HepG2 (cell line): ENCODE measurements at regions not wholly inside any gene's neighbourhood (a gene's known extent, or its start where the extent isn't known, plus 50 kb on each side); places are given as distances from the start of the nearest gene placed in this dataset.

Experiments used
- DMAP1 ChIP-seq: IDR thresholded peaks from 2 replicates; pipeline ENCODE4 v1.6.1; 2016
- FOXK2 ChIP-seq: fragments of 450-650 bp; IDR thresholded peaks from 2 replicates; pipeline ENCODE4 v1.6.1; 2016
- FOXO1 ChIP-seq: sonication (generic); formaldehyde crosslinking; IDR thresholded peaks from 2 replicates; pipeline ENCODE4 v1.4.0; 2020; ENCODE audit warnings: missing genetic modification reagents
- KDM2A ChIP-seq: sonication (generic); formaldehyde crosslinking; IDR thresholded peaks from 2 replicates; pipeline ENCODE4 v1.4.0; 2020; ENCODE audit warnings: low read depth, missing genetic modification reagents, borderline replicate concordance
- MATR3 ChIP-seq: sonication (generic); formaldehyde crosslinking; IDR thresholded peaks from 2 replicates; pipeline ENCODE4 v1.4.0; 2020; ENCODE audit warnings: missing genetic modification reagents
- MED1 ChIP-seq: sonication (generic); formaldehyde crosslinking; IDR thresholded peaks from 2 replicates; pipeline ENCODE4 v1.4.0; 2020; ENCODE audit warnings: missing genetic modification reagents
- MXD4 ChIP-seq: IDR thresholded peaks from 2 replicates; pipeline ENCODE4 v1.6.1; 2016; ENCODE audit warnings: mild to moderate bottlenecking, missing biosample characterization, missing genetic modification reagents
- NR3C1 ChIP-seq: sonication (generic); formaldehyde crosslinking; IDR thresholded peaks from 2 replicates; pipeline ENCODE4 v1.4.0; 2020; ENCODE audit warnings: missing genetic modification reagents
- RFX5 ChIP-seq: IDR thresholded peaks from 2 replicates; pipeline ENCODE4 v1.6.1; 2011; ENCODE audit warnings: low read depth, low read length, improper control_type of control experiment
- RFXAP ChIP-seq: sonication (generic); formaldehyde crosslinking; IDR thresholded peaks from 2 replicates; pipeline ENCODE4 v1.4.0; 2020; ENCODE audit warnings: missing genetic modification reagents, borderline replicate concordance
- SAFB2 ChIP-seq: sonication (generic); formaldehyde crosslinking; IDR thresholded peaks from 2 replicates; pipeline ENCODE4 v1.5.1; 2020; ENCODE audit warnings: missing genetic modification reagents, low read depth, mild to moderate bottlenecking, borderline replicate concordance
- SMAD1 ChIP-seq: sonication (generic); formaldehyde crosslinking; IDR thresholded peaks from 2 replicates; pipeline ENCODE4 v1.4.0; 2020; ENCODE audit warnings: missing genetic modification reagents, low read depth, mild to moderate bottlenecking, borderline replicate concordance
- SRSF1 ChIP-seq: fragments of 200-400 bp; formaldehyde crosslinking; optimal IDR thresholded peaks from 2 replicates; pipeline ENCODE3; 2017; ENCODE audit warnings: mild to moderate bottlenecking, low read depth, low read length, moderate library complexity
- TCF12 ChIP-seq, 2 experiments: fragments of 450-650 bp in 1 of 2; sonication (generic) in 1 of 2; formaldehyde crosslinking in 1 of 2; IDR thresholded peaks; 2 replicates each; pipeline versions ENCODE4 v1.6.1 to v1.8.0; 2017 to 2022; ENCODE audit warnings: antibody characterized with exemption in 1 of 2, mild to moderate bottlenecking in 1 of 2, missing genetic modification reagents in 1 of 2, moderate library complexity in 1 of 2
- TMF1 ChIP-seq: sonication (generic); formaldehyde crosslinking; IDR thresholded peaks from 2 replicates; pipeline ENCODE4 v1.8.1; 2022; ENCODE audit warnings: low read depth, missing genetic modification reagents
- ZMAT3 ChIP-seq: sonication (generic); formaldehyde crosslinking; conservative IDR thresholded peaks from 2 replicates; pipeline ENCODE4 v1.7.0; 2021; ENCODE audit warnings: missing genetic modification reagents
- ZNF10 ChIP-seq: sonication (generic); formaldehyde crosslinking; IDR thresholded peaks from 2 replicates; pipeline ENCODE4 v1.4.0; 2020; ENCODE audit warnings: mild to moderate bottlenecking, low read depth, missing genetic modification reagents, borderline replicate concordance
- ZNF326 ChIP-seq: sonication (generic); formaldehyde crosslinking; IDR thresholded peaks from 2 replicates; pipeline ENCODE4 v1.4.0; 2020; ENCODE audit warnings: missing genetic modification reagents, borderline replicate concordance
- ZNF331 ChIP-seq: sonication (generic); formaldehyde crosslinking; IDR thresholded peaks from 2 replicates; pipeline ENCODE4 v1.4.0; 2020; ENCODE audit warnings: missing genetic modification reagents
- ZNF367 ChIP-seq: sonication (generic); formaldehyde crosslinking; IDR thresholded peaks from 2 replicates; pipeline ENCODE4 v1.4.0; 2020; ENCODE audit warnings: missing genetic modification reagents, borderline replicate concordance
- ZNF619 ChIP-seq: sonication (generic); formaldehyde crosslinking; IDR thresholded peaks from 2 replicates; pipeline ENCODE4 v1.4.0; 2020; ENCODE audit warnings: mild to moderate bottlenecking, missing genetic modification reagents
- ZNF660 ChIP-seq: sonication (generic); formaldehyde crosslinking; IDR thresholded peaks from 2 replicates; pipeline ENCODE4 v1.5.1; 2020; ENCODE audit warnings: mild to moderate bottlenecking, low read depth, missing genetic modification reagents, borderline replicate concordance
- ZNF747 ChIP-seq: sonication (generic); formaldehyde crosslinking; IDR thresholded peaks from 2 replicates; pipeline ENCODE4 v1.8.1; 2023; ENCODE audit warnings: missing genetic modification reagents, mild to moderate bottlenecking, borderline replicate concordance
- TF ChIP-seq, protein P1 (sequence below): sonication (generic); formaldehyde crosslinking; IDR thresholded peaks from 2 replicates; pipeline ENCODE4 v1.8.1; 2023; ENCODE audit warnings: mild to moderate bottlenecking, inconsistent platforms, moderate library complexity, missing genetic modification reagents, borderline replicate concordance
- TF ChIP-seq, protein P2 (sequence below): sonication (generic); formaldehyde crosslinking; IDR thresholded peaks from 2 replicates; pipeline ENCODE4 v1.5.1; 2020; ENCODE audit warnings: mild to moderate bottlenecking, missing genetic modification reagents, moderate library complexity
- TF ChIP-seq, protein P3 (sequence below): sonication (generic); formaldehyde crosslinking; IDR thresholded peaks from 2 replicates; pipeline ENCODE4 v1.4.0; 2020; ENCODE audit warnings: mild to moderate bottlenecking, low read depth, missing genetic modification reagents

DNA sequence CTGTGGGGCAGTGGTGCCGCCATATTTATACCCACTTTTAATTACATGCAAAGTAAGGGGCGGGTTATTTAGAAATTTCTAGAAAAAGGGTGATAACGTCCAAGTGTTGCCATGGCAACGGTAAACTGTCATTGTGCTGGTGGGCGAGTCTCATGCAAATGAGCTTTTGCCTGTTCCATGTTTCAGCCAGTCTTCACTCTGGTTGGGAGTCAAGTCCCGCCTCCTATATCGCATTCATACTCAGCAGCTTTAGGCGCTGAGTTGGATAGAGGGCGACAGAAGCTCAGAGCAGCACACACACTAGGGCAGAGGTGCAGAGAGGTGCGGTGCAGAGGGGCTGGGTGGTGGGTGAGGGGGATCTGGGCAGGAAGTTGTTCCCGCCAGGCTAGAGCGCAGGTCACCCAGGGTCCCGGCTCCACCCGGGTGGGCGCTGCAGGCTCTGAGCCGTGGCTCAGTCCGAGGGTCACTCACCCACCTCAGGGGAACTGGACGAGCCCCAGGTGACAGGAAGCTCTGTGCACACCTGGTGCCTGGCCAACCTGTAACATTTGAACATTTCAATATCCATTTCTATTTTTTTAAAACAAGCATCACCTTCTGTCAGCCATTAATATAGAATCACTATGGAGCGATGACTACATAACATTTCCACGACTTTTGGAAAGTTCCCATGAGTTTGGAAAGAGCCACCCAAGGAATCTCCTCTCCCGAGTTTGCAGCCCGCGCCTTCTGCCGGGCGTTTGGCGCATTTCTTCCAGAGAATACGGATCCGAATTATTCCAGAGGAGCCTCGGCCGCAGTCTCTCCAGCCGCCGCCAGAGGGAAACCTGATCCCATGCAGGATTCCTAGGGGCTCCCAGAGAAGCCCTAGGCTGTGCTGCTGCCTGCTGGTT is 89.1 kb upstream of the PHACTR3 start (continued):
- TF ChIP-seq ZNF10 (CRISPR knock-in tag) (no peak), SRSF1 (no peak), FOXK2 (no peak), DMAP1 (CRISPR knock-in tag) (no peak), ZNF619 (CRISPR knock-in tag) (no peak), ZNF326 (CRISPR knock-in tag) (no peak), ZNF367 (CRISPR knock-in tag) (no peak), MXD4 (no peak), SAFB2 (no peak), ZNF747 (CRISPR knock-in tag) (no peak), TCF12 (IDR thresholded peaks at IDR 0.05) (no peak), TCF12 (CRISPR knock-in tag; IDR thresholded peaks at IDR 0.05) (no peak), NR3C1 (CRISPR knock-in tag) (no peak), FOXO1 (no peak), SMAD1 (CRISPR knock-in tag) (no peak), KDM2A (peak; percentile 51; the same call in 1 of the 2 replicates), MED1 (CRISPR knock-in tag) (peak; percentile 18; the same call in 1 of the 2 replicates), RFXAP (CRISPR knock-in tag) (no peak), RFX5 (no peak), ZNF331 (CRISPR knock-in tag) (no peak), ZNF660 (CRISPR knock-in tag) (no peak), TMF1 (CRISPR knock-in tag) (no peak), ZMAT3 (no peak), MATR3 (no peak)
- TF ChIP-seq, protein P1, sequence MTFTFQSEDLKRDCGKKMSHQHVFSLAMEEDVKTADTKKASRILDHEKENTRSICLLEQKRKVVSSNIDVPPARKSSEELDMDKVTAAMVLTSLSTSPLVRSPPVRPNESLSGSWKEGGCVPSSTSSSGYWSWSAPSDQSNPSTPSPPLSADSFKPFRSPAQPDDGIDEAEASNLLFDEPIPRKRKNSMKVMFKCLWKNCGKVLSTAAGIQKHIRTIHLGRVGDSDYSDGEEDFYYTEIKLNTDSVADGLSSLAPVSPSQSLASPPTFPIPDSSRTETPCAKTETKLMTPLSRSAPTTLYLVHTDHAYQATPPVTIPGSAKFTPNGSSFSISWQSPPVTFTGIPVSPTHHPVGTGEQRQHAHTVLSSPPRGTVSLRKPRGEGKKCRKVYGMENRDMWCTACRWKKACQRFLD, result no peak
- TF ChIP-seq, protein P2, sequence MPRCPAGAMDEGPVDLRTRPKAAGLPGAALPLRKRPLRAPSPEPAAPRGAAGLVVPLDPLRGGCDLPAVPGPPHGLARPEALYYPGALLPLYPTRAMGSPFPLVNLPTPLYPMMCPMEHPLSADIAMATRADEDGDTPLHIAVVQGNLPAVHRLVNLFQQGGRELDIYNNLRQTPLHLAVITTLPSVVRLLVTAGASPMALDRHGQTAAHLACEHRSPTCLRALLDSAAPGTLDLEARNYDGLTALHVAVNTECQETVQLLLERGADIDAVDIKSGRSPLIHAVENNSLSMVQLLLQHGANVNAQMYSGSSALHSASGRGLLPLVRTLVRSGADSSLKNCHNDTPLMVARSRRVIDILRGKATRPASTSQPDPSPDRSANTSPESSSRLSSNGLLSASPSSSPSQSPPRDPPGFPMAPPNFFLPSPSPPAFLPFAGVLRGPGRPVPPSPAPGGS, result no peak
- TF ChIP-seq, protein P3, sequence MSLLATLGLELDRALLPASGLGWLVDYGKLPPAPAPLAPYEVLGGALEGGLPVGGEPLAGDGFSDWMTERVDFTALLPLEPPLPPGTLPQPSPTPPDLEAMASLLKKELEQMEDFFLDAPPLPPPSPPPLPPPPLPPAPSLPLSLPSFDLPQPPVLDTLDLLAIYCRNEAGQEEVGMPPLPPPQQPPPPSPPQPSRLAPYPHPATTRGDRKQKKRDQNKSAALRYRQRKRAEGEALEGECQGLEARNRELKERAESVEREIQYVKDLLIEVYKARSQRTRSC (CRISPR knock-in tag), result no peak
